SK-N-SH treated with all-trans-retinoic acid at 6 μM for 48 hours (cell line): ENCODE measurements at regions not wholly inside any gene's neighbourhood (a gene's known extent, or its start where the extent isn't known, plus 50 kb on each side); places are given as distances from the start of the nearest gene placed in this dataset.

Experiments used
- ATAC-seq: fragments of 200-7000 bp; cut with Tn5 transposase; 3 replicates; pipeline ENCODE4 v1.9.1; 2020; ENCODE audit warnings: mild to moderate bottlenecking, moderate library complexity
- CREB5 ChIP-seq: fragments of 250-450 bp; sonication (Bioruptor Pico); IDR thresholded peaks from 2 replicates; pipeline ENCODE4 v1.5.1; 2020; ENCODE audit warnings: low read depth, mild to moderate bottlenecking, moderate library complexity
- CSDC2 ChIP-seq: fragments of 250-450 bp; sonication (Bioruptor Pico); IDR thresholded peaks from 2 replicates; pipeline ENCODE4 v1.5.0; 2020; ENCODE audit warnings: mild to moderate bottlenecking, moderate library complexity
- CSRNP3 ChIP-seq: fragments of 250-450 bp; sonication (Bioruptor Pico); IDR thresholded peaks from 2 replicates; pipeline ENCODE4 v1.5.1; 2021; ENCODE audit warnings: mild to moderate bottlenecking, moderate library complexity
- ESRRG ChIP-seq: fragments of 250-450 bp; sonication (Bioruptor Pico); IDR thresholded peaks from 2 replicates; pipeline ENCODE4 v1.6.1; 2021; ENCODE audit warnings: mild to moderate bottlenecking
- GLIS3 ChIP-seq: fragments of 250-450 bp; sonication (Bioruptor Pico); IDR thresholded peaks from 2 replicates; pipeline ENCODE4 v1.5.0; 2020; ENCODE audit warnings: mild to moderate bottlenecking, moderate library complexity
- ISL1 ChIP-seq: fragments of 250-450 bp; sonication (Bioruptor Pico); IDR thresholded peaks from 2 replicates; pipeline ENCODE4 v2.1.2; 2022; ENCODE audit warnings: mild to moderate bottlenecking, moderate library complexity
- OSR1 ChIP-seq: fragments of 250-450 bp; sonication (Bioruptor Pico); IDR thresholded peaks from 2 replicates; pipeline ENCODE4 v1.8.0; 2022; ENCODE audit warnings: moderate library complexity, mild to moderate bottlenecking, inconsistent platforms
- PATZ1 ChIP-seq: fragments of 250-450 bp; sonication (Bioruptor Pico); IDR thresholded peaks from 2 replicates; pipeline ENCODE4 v1.8.0; 2020; ENCODE audit warnings: mild to moderate bottlenecking, moderate library complexity, borderline replicate concordance
- POU6F1 ChIP-seq: fragments of 250-450 bp; sonication (Bioruptor Pico); IDR thresholded peaks from 2 replicates; pipeline ENCODE4 v1.8.0; 2021; ENCODE audit warnings: low read depth, mild to moderate bottlenecking, moderate library complexity, borderline replicate concordance
- RARB ChIP-seq: fragments of 250-450 bp; sonication (Bioruptor Pico); IDR thresholded peaks from 2 replicates; pipeline ENCODE4 v1.8.0; 2021; ENCODE audit warnings: mild to moderate bottlenecking, moderate library complexity
- SNAI2 ChIP-seq: fragments of 250-450 bp; sonication (Bioruptor Pico); IDR thresholded peaks from 2 replicates; pipeline ENCODE4 v1.5.0; 2020; ENCODE audit warnings: mild to moderate bottlenecking, moderate library complexity
- TCF4 ChIP-seq: fragments of 250-450 bp; sonication (Bioruptor Pico); IDR thresholded peaks from 2 replicates; pipeline ENCODE4 v1.8.0; 2021; ENCODE audit warnings: mild to moderate bottlenecking, moderate library complexity, borderline replicate concordance
- TSHZ2 ChIP-seq: fragments of 250-450 bp; sonication (Bioruptor Pico); IDR thresholded peaks from 2 replicates; pipeline ENCODE4 v1.5.0; 2020; ENCODE audit warnings: mild to moderate bottlenecking, moderate library complexity
- ZC3H10 ChIP-seq: fragments of 250-450 bp; sonication (Bioruptor Pico); IDR thresholded peaks from 2 replicates; pipeline ENCODE4 v1.5.1; 2021; ENCODE audit warnings: mild to moderate bottlenecking, moderate library complexity
- ZFP3 ChIP-seq: fragments of 250-450 bp; sonication (Bioruptor Pico); IDR thresholded peaks from 2 replicates; pipeline ENCODE4 v1.5.0; 2020; ENCODE audit warnings: mild to moderate bottlenecking, moderate library complexity
- ZFP30 ChIP-seq: fragments of 450-650 bp; formaldehyde crosslinking; IDR thresholded peaks from 2 replicates; pipeline ENCODE4 v1.5.0; 2022; ENCODE audit warnings: mild to moderate bottlenecking, moderate library complexity
- ZNF70 ChIP-seq: fragments of 450-650 bp; formaldehyde crosslinking; IDR thresholded peaks from 2 replicates; pipeline ENCODE4 v1.5.0; 2020; ENCODE audit warnings: mild to moderate bottlenecking, moderate library complexity

GRCh38 chr1:82810601-82811000, 1009.9 kb downstream of the ADGRL2 start:
- TF ChIP-seq RARB (CRISPR knock-in tag) = no peak
- ATAC-seq = no peak

- ATAC-seq = no peak
- no peak for TF ChIP-seq TSHZ2
- TF ChIP-seq OSR1 (CRISPR knock-in tag) = no peak
- no peak for TF ChIP-seq PATZ1 (CRISPR knock-in tag)
Observed at GRCh38 chr1:82807563-82807962, 1006.8 kb downstream of the ADGRL2 start.

GRCh38 chr1:82806133-82806532, 1005.4 kb downstream of the ADGRL2 start:
- ATAC-seq = no peak
- TF ChIP-seq ZFP30 (CRISPR knock-in tag) = no peak
- no peak for TF ChIP-seq RARB (CRISPR knock-in tag)
- TF ChIP-seq POU6F1 (CRISPR knock-in tag) = no peak
- no peak for TF ChIP-seq CREB5 (CRISPR knock-in tag)
- no peak for TF ChIP-seq GLIS3 (CRISPR knock-in tag)
- no peak for TF ChIP-seq CSRNP3 (CRISPR knock-in tag)
- no peak for TF ChIP-seq SNAI2 (CRISPR knock-in tag)
- TF ChIP-seq ESRRG = no peak
- TF ChIP-seq PATZ1 (CRISPR knock-in tag) = no peak
- no peak for TF ChIP-seq ZFP3 (CRISPR knock-in tag)

GRCh38 chr1:82801176-82801575, 1000.4 kb downstream of the ADGRL2 start:
- ATAC-seq = no peak
- TF ChIP-seq POU6F1 (CRISPR knock-in tag) (no peak), ISL1 (no peak), CSDC2 (CRISPR knock-in tag) (no peak), TCF4 (CRISPR knock-in tag) (no peak), SNAI2 (CRISPR knock-in tag) (no peak), PATZ1 (CRISPR knock-in tag) (no peak), ZC3H10 (no peak), CREB5 (CRISPR knock-in tag) (no peak), ZNF70 (CRISPR knock-in tag) (no peak)
